OCI-M1 (cell line): ENCODE measurements at regions not wholly inside any gene's neighbourhood (a gene's known extent, or its start where the extent isn't known, plus 50 kb on each side); places are given as distances from the start of the nearest gene placed in this dataset.
A peak's percentile ranks its signal among the peaks of the same experiment; 100 is the strongest.

Source experiments
- DNase-seq: peaks from one replicate; lab custom pipeline; 2025; lab: John Stamatoyannopoulos, UW

DNA sequence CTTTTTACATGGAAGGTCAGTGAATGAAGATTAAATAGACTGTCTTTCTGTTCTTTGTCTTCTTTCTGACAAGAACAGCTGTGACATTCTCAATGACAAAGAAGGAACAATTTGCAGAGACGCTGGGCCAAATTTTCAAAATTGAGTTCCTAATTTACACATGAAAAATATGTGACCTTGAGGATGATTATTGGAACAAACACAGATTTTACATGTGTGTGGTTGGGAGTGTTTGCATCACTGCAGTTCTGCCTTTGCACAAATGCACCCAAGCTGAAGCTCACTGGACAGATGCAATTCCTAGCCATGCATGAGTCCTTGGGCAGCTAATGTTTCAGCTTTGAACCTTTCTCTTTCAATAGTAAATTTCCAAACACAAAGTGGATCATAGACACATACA is 350.8 kb downstream of the QKI start:
- no peak for DNase-seq

- no peak for DNase-seq
These were observed 350.0 kb downstream of the QKI start for GRCh38 chr6:163764565-163764964.

- DNase-seq, result no peak
These were observed 347.0 kb downstream of the QKI start for GRCh38 chr6:163761481-163761880.

- DNase-seq, result no peak
These were observed 346.3 kb downstream of the QKI start for GRCh38 chr6:163760860-163761259.

DNA sequence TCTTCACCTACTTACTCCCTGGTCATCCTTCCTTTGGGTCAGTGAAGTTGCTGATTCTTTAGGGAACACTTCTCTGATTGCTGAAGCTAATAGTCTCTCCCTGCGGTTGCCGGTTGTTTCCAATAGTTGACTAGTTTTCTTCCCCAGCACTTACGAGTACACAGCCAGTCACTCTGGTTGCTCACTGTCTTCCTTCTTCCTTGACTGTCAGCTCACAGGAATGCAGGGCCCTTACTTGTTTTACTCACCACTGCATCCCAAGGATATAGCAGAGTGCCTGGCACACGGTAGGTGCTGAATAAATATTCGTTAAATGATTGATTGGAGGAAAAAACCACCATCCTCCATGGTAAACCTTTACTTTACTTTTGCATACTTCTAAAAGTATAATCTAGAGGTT is 345.0 kb downstream of the QKI start:
- DNase-seq, result no peak

GRCh38 chr6:163757520-163757919 is 343.0 kb downstream of the QKI start:
- no peak for DNase-seq

GRCh38 chr6:163756079-163756478 is 341.6 kb downstream of the QKI start:
- DNase-seq, result no peak

- DNase-seq, result no peak
These were observed 340.3 kb downstream of the QKI start for GRCh38 chr6:163754866-163755265.

DNA sequence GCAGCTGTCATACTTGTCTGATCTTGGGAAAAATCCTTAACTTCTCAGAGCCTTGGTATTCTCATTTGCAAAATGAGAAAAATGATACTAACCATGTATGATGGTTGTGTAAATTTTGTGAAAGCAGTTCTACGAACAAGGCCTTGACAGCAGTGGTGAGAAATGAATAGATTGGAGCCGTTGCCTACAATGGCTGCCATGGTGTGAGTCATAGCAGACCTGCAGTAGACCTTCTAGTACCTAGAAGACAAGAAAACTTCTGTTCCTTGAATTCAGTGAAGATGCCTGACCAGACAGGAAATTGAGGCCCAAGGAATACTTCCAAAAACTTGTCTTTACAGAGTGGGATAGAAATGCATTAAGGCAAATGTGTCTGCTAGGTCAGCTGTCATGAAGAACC is 338.9 kb downstream of the QKI start:
- no peak for DNase-seq

- DNase-seq, result no peak
These were observed 337.9 kb downstream of the QKI start for GRCh38 chr6:163752446-163752845.

DNA sequence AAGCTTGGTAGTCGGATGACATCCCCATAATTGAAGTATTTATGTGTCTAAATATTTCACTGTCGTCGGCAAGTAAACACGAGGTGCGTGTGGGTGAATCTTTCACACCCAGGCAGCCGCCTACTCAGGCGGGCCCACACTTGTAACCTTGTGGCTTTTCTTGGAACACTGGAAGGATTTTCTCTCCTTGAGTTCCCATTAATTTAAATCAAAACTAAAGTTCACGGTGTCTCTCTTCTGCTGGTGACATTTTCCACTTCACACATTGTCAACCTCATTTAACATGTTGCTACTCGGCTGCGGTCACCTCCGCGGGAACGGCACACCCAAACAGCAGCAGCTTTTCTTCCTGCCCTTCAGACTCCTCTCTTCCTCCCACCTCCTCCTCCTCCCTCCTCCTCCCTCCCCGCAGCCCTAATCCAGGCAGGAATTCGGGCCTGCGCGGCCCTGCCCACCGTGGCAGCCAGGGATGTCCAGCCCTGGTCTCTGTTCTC is 336.6 kb downstream of the QKI start:
- no peak for DNase-seq

- DNase-seq, result no peak
These were observed 336.0 kb downstream of the QKI start for GRCh38 chr6:163750431-163751031.

GRCh38 chr6:163748886-163749285 is 334.4 kb downstream of the QKI start:
- no peak for DNase-seq

DNA sequence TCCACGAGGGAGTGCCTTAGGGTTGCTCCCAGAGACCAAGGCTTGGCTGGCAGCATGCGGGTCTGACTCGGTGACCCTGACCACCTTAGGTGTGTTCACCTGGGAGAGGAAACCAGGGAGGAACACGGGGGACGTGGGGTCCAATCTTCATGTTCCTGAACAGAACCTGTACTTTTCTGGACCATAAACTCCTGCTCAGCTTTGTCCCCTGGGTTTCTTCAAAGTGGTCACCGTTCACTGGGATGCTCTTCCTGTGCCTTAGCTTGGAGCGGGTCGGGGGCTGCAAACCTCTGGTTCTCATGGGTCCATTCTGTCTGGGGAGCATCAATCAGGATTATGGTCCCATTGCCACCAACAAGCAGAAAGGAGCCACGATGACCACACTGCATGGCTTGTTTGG is 333.5 kb downstream of the QKI start:
- DNase-seq, result no peak

GRCh38 chr6:163747058-163747457 is 332.5 kb downstream of the QKI start:
- DNase-seq, result peak; percentile 14

- DNase-seq, result no peak
These were observed 331.2 kb downstream of the QKI start for GRCh38 chr6:163745536-163746400.

- no peak for DNase-seq
These were observed 329.9 kb downstream of the QKI start for GRCh38 chr6:163744256-163744925.

GRCh38 chr6:163743796-163744195 is 329.3 kb downstream of the QKI start:
- DNase-seq, result no peak

DNA sequence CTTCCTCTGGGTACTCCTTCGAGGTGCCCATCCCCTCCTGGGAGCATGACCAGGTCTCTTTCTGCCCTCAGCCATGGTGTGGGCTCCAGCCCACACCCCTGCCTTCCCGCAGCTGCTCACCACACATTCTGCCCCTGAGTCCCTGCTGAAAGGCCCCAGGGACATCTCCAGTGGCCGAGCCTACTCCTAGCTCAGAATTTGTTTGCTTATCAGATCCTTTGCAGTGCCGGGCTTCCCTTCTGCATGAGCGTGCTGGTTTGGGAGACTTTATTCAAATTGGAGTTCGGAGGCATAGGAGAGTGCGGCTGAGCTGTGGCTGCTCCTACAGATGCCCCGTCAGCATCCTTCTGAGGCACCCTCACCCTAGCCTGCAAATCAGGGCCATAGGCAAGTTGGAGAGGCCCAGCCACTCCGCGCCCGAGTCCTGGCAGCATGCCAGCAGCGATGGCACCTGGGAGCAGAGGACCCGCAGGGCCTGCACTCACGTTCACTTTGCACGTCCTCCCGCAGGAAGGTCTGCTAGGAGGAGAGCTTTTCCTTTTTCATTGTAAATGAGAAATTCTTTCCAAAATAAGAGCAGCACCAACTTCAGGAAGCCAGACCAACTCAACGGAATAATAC is 327.3 kb downstream of the QKI start:
- peak; percentile 36 for DNase-seq

GRCh38 chr6:163741342-163741741 is 326.8 kb downstream of the QKI start:
- peak; percentile 42 for DNase-seq

- no peak for DNase-seq
These were observed 325.4 kb downstream of the QKI start for GRCh38 chr6:163739966-163740365.

DNA sequence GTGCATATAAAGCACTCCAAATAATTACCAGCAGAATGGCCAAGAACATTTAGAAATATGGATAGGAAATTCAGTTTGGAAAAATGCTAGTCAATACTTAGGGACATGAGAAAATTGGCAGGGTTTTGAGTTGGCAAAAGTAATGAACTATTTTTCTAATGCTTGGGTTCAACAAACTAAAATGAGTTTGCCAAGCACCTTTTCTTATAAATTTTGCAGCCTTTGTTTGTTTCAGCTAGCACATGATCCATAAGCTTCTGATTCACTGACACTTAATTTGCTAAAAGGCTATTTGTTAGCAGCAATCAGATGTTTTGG is 324.8 kb downstream of the QKI start:
- DNase-seq, result no peak
